PC-9 (cell line): ENCODE measurements at regions not wholly inside any gene's neighbourhood (a gene's known extent, or its start where the extent isn't known, plus 50 kb on each side); places are given as distances from the start of the nearest gene placed in this dataset.

ENCODE experiments used
- BruUV-seq: library from RNA; stranded (reverse); fragments of 400-500 nt; replicated peaks from 2 replicates; lab custom pipeline; 2021; lab: Mats Ljungman, UMichigan
- CTCF ChIA-PET: fragments of 300-600 bp; sonication (Branson Sonifier 250); formaldehyde crosslinking; loops from one replicate; lab custom pipeline; 2022; ENCODE audit warnings: antibody characterized with exemption; lab: Charles Lee
- POLR2A ChIA-PET: fragments of 300-600 bp; sonication (Branson Sonifier 250); formaldehyde crosslinking; loops from one replicate; lab custom pipeline; 2022; ENCODE audit warnings: antibody characterized with exemption; ENCODE audit not compliant: unreplicated experiment; lab: Charles Lee
- DNase-seq, 2 experiments: peaks; one replicate each; pipeline versions ENCODE4 v3.0.0 to v3.0.0-alpha.2; 2015 to 2022; ENCODE audit warnings: mixed read lengths in 1 of 2
- H2AFZ ChIP-seq: fragments of 200-600 bp; sonication (generic); 2 replicates; pipeline ENCODE4 v1.8.1; 2017; ENCODE audit warnings: antibody characterized with exemption
- H3F3A ChIP-seq: fragments of 200-600 bp; sonication (generic); 2 replicates; pipeline ENCODE4 v1.8.1; 2017; ENCODE audit warnings: antibody characterized with exemption, mild to moderate bottlenecking, low read depth; ENCODE audit not compliant: insufficient read depth
- H3K27ac ChIP-seq: fragments of 200-600 bp; sonication (generic); 2 replicates; pipeline ENCODE4 v1.6.1; 2016; ENCODE audit warnings: mixed run types
- H3K27me3 ChIP-seq: fragments of 200-600 bp; sonication (generic); 2 replicates; pipeline ENCODE4 v1.6.1; 2016; ENCODE audit warnings: low read depth, mixed run types; ENCODE audit not compliant: insufficient read depth
- H3K36me3 ChIP-seq: fragments of 200-600 bp; sonication (generic); 2 replicates; pipeline ENCODE4 v1.6.1; 2016; ENCODE audit warnings: low read depth, mixed run types
- H3K4me1 ChIP-seq: fragments of 200-600 bp; sonication (generic); replicated peaks from 2 replicates; pipeline ENCODE4 v1.6.1; 2016; ENCODE audit warnings: mixed run types; ENCODE audit not compliant: insufficient read depth
- H3K4me2 ChIP-seq: fragments of 200-600 bp; sonication (generic); 2 replicates; pipeline ENCODE4 v1.6.1; 2017; ENCODE audit warnings: mixed run types
- H3K4me3 ChIP-seq: fragments of 200-600 bp; sonication (generic); 2 replicates; pipeline ENCODE4 v1.6.1; 2016; ENCODE audit warnings: mixed run types
- H3K79me2 ChIP-seq: fragments of 200-600 bp; sonication (generic); 2 replicates; pipeline ENCODE4 v1.6.1; 2017; ENCODE audit warnings: low read depth, mixed run types
- H3K9me2 ChIP-seq: fragments of 200-600 bp; sonication (generic); 2 replicates; pipeline ENCODE4 v1.8.1; 2017; ENCODE audit warnings: mild to moderate bottlenecking; ENCODE audit not compliant: insufficient read depth
- H3K9me3 ChIP-seq: fragments of 200-600 bp; sonication (generic); 2 replicates; pipeline ENCODE4 v1.8.1; 2016; ENCODE audit warnings: low read depth; ENCODE audit not compliant: insufficient read depth
- H4K20me1 ChIP-seq: fragments of 200-600 bp; sonication (generic); 2 replicates; pipeline ENCODE4 v1.8.1; 2017; ENCODE audit not compliant: insufficient read depth
- EZH2 ChIP-seq: fragments of 200-600 bp; sonication (generic); IDR thresholded peaks from 2 replicates; pipeline ENCODE4 v1.8.0; 2017; ENCODE audit warnings: antibody characterized with exemption, low read depth
- intact Hi-C: fragments of 100-400 bp; cut with micrococcal nuclease; formaldehyde crosslinking; loops from one replicate; pipeline ENCODE4 v1.10.0; 2022; ENCODE audit not compliant: unreplicated experiment
- TF ChIP-seq, protein P1 (sequence below): fragments of 200-600 bp; sonication (generic); conservative IDR thresholded peaks from 2 replicates; pipeline ENCODE4 v1.6.1; 2017; ENCODE audit warnings: mixed run types, antibody characterized with exemption, mild to moderate bottlenecking, moderate library complexity

DNA sequence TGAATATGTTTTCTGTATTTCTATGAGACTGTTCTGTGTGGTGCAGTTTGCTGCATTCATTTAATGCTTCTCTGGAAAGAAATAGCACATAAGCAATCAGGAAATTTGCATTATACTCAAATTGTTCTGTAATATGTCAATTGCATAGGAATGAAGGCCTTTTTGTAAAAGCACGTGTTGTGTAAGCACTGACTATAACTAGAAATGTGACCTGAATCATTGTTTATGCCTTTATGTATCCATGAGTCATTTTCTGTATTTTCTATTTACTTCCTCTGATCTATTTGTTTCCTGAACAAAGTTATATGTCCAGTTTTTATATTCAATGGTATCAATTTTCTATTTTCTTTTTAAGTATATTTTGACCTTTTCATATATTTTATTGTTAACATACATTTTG is 1455.3 kb downstream of the GRIK2 start:
- H4K20me1 ChIP-seq, result no peaks in the 10 kb centered on the region
- H3K9me2 ChIP-seq, result no peaks in the 10 kb centered on the region
- no peak overlapping the region for H3K4me2 ChIP-seq
- H3K9me3 ChIP-seq, result no peaks in the 10 kb centered on the region
- H2AFZ ChIP-seq, result no peak overlapping the region
- DNase-seq, result peak in 1 of 2 experiments; percentile 36
- no peaks in the 10 kb centered on the region for H3K79me2 ChIP-seq
- H3K36me3 ChIP-seq, result no peaks in the 10 kb centered on the region
- no peaks in the 10 kb centered on the region; the same call in 1 of the 2 replicates for H3K4me1 ChIP-seq
- H3F3A ChIP-seq, result no peaks in the 10 kb centered on the region
- no peaks in the 10 kb centered on the region for H3K27me3 ChIP-seq
- no peak overlapping the region for H3K27ac ChIP-seq
- CTCF ChIA-PET, result no interaction called here
- POLR2A ChIA-PET, result no interaction called here
- intact Hi-C loops, result no loop called here
- no peak overlapping the region for H3K4me3 ChIP-seq
- BruUV-seq, result no TSS peak
- TF ChIP-seq, protein P1, sequence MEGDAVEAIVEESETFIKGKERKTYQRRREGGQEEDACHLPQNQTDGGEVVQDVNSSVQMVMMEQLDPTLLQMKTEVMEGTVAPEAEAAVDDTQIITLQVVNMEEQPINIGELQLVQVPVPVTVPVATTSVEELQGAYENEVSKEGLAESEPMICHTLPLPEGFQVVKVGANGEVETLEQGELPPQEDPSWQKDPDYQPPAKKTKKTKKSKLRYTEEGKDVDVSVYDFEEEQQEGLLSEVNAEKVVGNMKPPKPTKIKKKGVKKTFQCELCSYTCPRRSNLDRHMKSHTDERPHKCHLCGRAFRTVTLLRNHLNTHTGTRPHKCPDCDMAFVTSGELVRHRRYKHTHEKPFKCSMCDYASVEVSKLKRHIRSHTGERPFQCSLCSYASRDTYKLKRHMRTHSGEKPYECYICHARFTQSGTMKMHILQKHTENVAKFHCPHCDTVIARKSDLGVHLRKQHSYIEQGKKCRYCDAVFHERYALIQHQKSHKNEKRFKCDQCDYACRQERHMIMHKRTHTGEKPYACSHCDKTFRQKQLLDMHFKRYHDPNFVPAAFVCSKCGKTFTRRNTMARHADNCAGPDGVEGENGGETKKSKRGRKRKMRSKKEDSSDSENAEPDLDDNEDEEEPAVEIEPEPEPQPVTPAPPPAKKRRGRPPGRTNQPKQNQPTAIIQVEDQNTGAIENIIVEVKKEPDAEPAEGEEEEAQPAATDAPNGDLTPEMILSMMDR, result no peak
- no peak for TF ChIP-seq EZH2

DNA sequence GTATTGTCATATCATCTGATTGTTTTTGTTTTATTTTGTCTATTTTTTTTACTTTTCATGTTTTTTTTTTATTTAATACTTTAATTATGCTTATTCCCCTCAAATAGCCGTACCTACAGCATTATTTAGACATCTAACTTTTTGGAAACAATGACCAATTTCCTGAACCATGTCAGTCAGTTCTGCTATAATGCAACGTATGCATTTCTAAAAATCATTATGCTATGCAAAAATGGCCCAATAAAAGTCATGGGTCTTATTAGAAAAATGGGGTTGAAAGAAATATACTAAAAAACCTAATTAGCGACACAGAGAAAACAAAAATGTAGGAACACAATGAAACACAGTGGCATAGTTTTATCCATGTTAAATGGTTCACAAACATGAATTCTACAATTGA is 1454.7 kb downstream of the GRIK2 start:
- POLR2A ChIA-PET, result no interaction called here
- no TSS peak for BruUV-seq
- H3K27ac ChIP-seq, result no peak overlapping the region
- H4K20me1 ChIP-seq, result no peaks in the 10 kb centered on the region
- CTCF ChIA-PET, result no interaction called here
- intact Hi-C loops, result no loop called here
- H3K9me3 ChIP-seq, result no peaks in the 10 kb centered on the region
- DNase-seq, result no peak
- no peak overlapping the region for H3K4me3 ChIP-seq
- no peaks in the 10 kb centered on the region for H3K27me3 ChIP-seq
- H2AFZ ChIP-seq, result no peak overlapping the region
- H3F3A ChIP-seq, result no peaks in the 10 kb centered on the region
- H3K4me1 ChIP-seq, result no peaks in the 10 kb centered on the region; the same call in 1 of the 2 replicates
- no peaks in the 10 kb centered on the region for H3K36me3 ChIP-seq
- no peak overlapping the region for H3K4me2 ChIP-seq
- no peaks in the 10 kb centered on the region for H3K79me2 ChIP-seq
- no peak for TF ChIP-seq EZH2
- TF ChIP-seq, protein P1, result no peak
- H3K9me2 ChIP-seq, result no peaks in the 10 kb centered on the region

DNA sequence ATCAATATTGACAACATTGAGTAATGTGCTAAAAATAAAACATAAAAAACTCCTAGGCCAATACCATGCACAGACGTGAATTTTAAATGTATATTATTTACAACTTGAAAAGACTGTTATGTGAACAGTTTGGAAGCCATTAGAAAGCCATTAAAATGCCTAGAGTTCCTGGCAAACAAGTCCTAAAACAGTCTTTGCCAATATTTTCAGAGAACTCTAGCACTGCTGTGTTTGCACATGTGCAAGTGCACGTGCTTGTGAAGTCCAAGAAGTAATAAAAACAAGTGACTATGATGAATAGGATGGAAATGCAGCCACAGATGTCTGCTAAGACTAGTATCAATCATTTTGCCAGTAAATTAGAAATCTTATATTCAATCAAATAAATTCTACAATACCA is 1447.6 kb downstream of the GRIK2 start:
- intact Hi-C loops, result no loop called here
- no peaks in the 10 kb centered on the region for H3K9me3 ChIP-seq
- H3F3A ChIP-seq, result no peaks in the 10 kb centered on the region
- no peaks in the 10 kb centered on the region for H3K27me3 ChIP-seq
- H3K79me2 ChIP-seq, result no peaks in the 10 kb centered on the region
- BruUV-seq, result no TSS peak
- CTCF ChIA-PET, result interaction anchor here (0.6 kb wide), 1 partner anchor 956 kb away, joined by 3 read pairs; no protein-coding TSS in a partner anchor
- no peak overlapping the region for H3K4me2 ChIP-seq
- no peaks in the 10 kb centered on the region for H3K36me3 ChIP-seq
- no peaks in the 10 kb centered on the region for H4K20me1 ChIP-seq
- no peak for TF ChIP-seq EZH2
- TF ChIP-seq, protein P1, result no peak
- H3K4me1 ChIP-seq, result no peaks in the 10 kb centered on the region
- no peaks in the 10 kb centered on the region for H3K9me2 ChIP-seq
- H2AFZ ChIP-seq, result no peak overlapping the region
- POLR2A ChIA-PET, result no interaction called here
- no peak for DNase-seq
- H3K27ac ChIP-seq, result no peak overlapping the region
- H3K4me3 ChIP-seq, result no peak overlapping the region
